Epithelial cell of proximal tubule (primary cell): ENCODE measurements at regions not wholly inside any gene's neighbourhood (a gene's known extent, or its start where the extent isn't known, plus 50 kb on each side); places are given as distances from the start of the nearest gene placed in this dataset.

Experiments used
- DNase-seq: peaks from one replicate; pipeline ENCODE4 v3.0.0-alpha.2; 2011; ENCODE audit warnings: low read depth
- H3K4me3 ChIP-seq: 2 replicates; pipeline ENCODE4 v1.5.1; 2011; ENCODE audit warnings: low read depth, mild to moderate bottlenecking, low read length
- TF ChIP-seq, protein P1 (sequence below): conservative IDR thresholded peaks from 2 replicates; pipeline ENCODE4 v1.5.1; 2012; ENCODE audit warnings: low read depth, mild to moderate bottlenecking, low read length

DNA sequence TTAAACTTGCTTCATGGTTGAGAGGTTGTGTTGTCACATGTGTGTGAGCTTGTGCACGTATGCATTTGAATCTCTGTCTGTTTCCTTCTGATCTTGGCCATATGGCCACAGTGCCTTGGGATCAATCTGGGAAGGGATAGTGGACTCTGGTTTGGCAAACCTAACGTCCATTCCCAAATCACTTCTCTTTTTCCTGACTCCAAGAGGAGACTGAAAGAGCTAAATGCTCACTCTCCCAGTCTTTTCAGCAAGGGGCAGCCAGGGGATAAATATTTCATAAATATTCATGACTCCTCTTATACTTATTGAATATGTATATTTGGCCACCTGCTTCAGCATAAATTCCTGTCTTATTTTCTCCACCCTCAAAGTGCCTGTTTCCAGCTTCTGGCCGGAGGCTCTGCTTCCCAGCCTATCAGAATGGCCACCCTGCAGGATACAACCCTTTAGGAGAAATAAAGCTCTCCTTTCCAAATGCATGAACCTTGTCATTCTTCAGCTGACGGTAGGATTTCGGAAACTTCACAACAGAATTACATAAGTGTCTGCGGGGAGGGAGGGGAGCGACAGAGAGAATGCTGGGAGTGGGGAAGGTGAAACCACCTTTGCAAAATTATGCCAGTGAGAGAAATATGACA is 112.2 kb upstream of the COPS8 start:
- no peak overlapping the region for H3K4me3 ChIP-seq
- DNase-seq, result no peak
- TF ChIP-seq, protein P1, sequence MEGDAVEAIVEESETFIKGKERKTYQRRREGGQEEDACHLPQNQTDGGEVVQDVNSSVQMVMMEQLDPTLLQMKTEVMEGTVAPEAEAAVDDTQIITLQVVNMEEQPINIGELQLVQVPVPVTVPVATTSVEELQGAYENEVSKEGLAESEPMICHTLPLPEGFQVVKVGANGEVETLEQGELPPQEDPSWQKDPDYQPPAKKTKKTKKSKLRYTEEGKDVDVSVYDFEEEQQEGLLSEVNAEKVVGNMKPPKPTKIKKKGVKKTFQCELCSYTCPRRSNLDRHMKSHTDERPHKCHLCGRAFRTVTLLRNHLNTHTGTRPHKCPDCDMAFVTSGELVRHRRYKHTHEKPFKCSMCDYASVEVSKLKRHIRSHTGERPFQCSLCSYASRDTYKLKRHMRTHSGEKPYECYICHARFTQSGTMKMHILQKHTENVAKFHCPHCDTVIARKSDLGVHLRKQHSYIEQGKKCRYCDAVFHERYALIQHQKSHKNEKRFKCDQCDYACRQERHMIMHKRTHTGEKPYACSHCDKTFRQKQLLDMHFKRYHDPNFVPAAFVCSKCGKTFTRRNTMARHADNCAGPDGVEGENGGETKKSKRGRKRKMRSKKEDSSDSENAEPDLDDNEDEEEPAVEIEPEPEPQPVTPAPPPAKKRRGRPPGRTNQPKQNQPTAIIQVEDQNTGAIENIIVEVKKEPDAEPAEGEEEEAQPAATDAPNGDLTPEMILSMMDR, result no peak

- TF ChIP-seq, protein P1, result no peak
- DNase-seq, result no peak
- no peak overlapping the region for H3K4me3 ChIP-seq
Measured at GRCh38 chr2:236974148-236974547, 111.5 kb upstream of the COPS8 start.

DNA sequence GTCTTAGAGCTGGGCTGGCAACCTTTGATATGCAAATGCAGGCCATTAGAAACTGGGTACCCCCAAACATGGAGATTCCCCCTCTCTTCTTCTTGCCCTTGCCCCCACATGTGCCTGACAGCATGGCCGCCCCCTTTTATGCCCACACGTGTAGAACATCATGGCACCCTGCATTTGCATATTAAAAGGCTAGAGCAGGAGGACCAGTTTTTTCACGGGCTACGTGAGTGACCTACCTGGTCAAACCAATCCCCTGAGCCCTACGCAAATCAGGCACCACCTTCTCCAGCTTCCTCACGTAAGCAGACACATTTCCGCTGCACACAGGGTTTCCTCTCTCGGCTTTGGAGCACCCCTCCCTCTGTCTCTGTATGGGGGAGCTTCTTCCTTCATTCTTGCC is 110.9 kb upstream of the COPS8 start:
- DNase-seq, result no peak
- H3K4me3 ChIP-seq, result no peak overlapping the region
- TF ChIP-seq, protein P1, result no peak

- DNase-seq, result no peak
- H3K4me3 ChIP-seq, result no peak overlapping the region
- TF ChIP-seq, protein P1, result no peak
Measured at GRCh38 chr2:236975766-236976165, 109.9 kb upstream of the COPS8 start.

DNA sequence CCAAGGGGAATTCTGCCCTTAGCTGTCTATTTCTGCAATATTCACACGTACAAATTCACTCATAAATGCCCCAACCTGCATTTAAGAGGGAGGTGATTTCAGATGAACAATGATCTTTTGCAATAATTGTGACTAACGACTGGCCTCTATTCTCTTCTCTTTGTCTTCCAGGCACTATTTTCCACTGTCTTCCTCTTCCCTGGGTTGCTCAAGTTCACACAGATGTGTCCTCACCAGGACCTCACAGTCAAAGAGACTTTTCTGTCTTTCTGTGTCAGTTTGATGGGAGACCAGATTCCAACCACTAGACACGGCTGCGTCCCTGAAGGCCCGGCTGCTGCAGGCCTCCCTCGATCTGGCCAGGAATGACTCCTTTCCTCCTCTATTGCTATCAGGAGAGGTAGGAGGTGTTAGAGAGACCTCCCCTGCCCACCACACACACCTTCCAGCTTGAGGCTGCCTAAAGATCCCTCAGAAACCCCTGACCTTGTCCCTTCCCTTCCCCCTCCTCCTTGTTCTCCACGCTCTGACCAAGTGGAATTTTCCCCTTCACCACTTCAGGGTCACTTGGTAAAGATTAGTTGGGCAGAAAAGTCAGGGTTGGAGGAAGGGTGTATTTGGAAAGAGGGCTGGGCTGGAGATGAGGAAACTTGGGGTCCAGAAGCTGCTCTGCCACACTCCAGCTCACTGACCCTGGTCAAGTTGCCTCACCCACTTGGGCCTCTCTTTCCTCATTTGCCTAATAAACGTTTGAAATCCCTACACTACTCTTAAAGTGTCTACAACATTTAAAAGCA is 109.2 kb upstream of the COPS8 start:
- no peak for DNase-seq
- TF ChIP-seq, protein P1, result no peak

GRCh38 chr2:236977063-236977851 is 108.4 kb upstream of the COPS8 start:
- no peak for DNase-seq
- TF ChIP-seq, protein P1, result no peak
- H3K4me3 ChIP-seq, result no peak overlapping the region

More for the DNA sequence above, 109.2 kb upstream of the COPS8 start:
- H3K4me3 ChIP-seq, result no peak overlapping the region
